ENCODE measurements at regions not wholly inside any gene's neighbourhood (a gene's known extent, or its start where the extent isn't known, plus 50 kb on each side); places are given as distances from the start of the nearest gene placed in this dataset.

- no peak for ATAC-seq
- TF ChIP-seq ZNF219 (CRISPR knock-in tag; IDR thresholded peaks at IDR 0.05; ENCODE audit: borderline replicate concordance): no peak
- TF ChIP-seq IRF2 (CRISPR knock-in tag; IDR thresholded peaks at IDR 0.05; ENCODE audit: borderline replicate concordance, low read depth): no peak
- TF ChIP-seq JUN (CRISPR knock-in tag; IDR thresholded peaks at IDR 0.05): no peak
- TF ChIP-seq RELA (CRISPR knock-in tag; IDR thresholded peaks at IDR 0.05; ENCODE audit: borderline replicate concordance): no peak
- no peak for TF ChIP-seq SMAD3 (CRISPR knock-in tag; IDR thresholded peaks at IDR 0.05; ENCODE audit: borderline replicate concordance)
- no peak for TF ChIP-seq MLX (CRISPR knock-in tag; IDR thresholded peaks at IDR 0.05)
- TF ChIP-seq ZNF416 (CRISPR knock-in tag; IDR thresholded peaks at IDR 0.05): no peak
- no peak for TF ChIP-seq SP1 (CRISPR knock-in tag; conservative IDR thresholded peaks at IDR 0.05)
- TF ChIP-seq TEAD1 (CRISPR knock-in tag; IDR thresholded peaks at IDR 0.05): no peak
- TF ChIP-seq MYBL2 (CRISPR knock-in tag; IDR thresholded peaks at IDR 0.05): no peak
- TF ChIP-seq RORB (CRISPR knock-in tag; IDR thresholded peaks at IDR 0.05): no peak
- no peak for TF ChIP-seq FOXP1 (CRISPR knock-in tag; IDR thresholded peaks at IDR 0.05; ENCODE audit: borderline replicate concordance)
- no peak for TF ChIP-seq HMGXB4 (CRISPR knock-in tag; IDR thresholded peaks at IDR 0.05)
- TF ChIP-seq ZNF317 (CRISPR knock-in tag; IDR thresholded peaks at IDR 0.05; ENCODE audit: borderline replicate concordance, low read depth): no peak
- peak overlapping the region; percentile 88 for H3K27ac Mint-ChIP-seq
These were observed 301.2 kb downstream of the SEC14L1 start for GRCh38 chr17:77441940-77442339.

GRCh38 chr17:77442976-77443747, 302.4 kb downstream of the SEC14L1 start:
- peak overlapping the region; percentile 34; the same call in 1 of the 2 replicates for H3K27ac Mint-ChIP-seq
- TF ChIP-seq IRF2 (CRISPR knock-in tag; IDR thresholded peaks at IDR 0.05; ENCODE audit: borderline replicate concordance, low read depth): no peak
- no peak for TF ChIP-seq AFF4 (CRISPR knock-in tag; IDR thresholded peaks at IDR 0.05; ENCODE audit: borderline replicate concordance)
- no peak for TF ChIP-seq RELA (CRISPR knock-in tag; IDR thresholded peaks at IDR 0.05; ENCODE audit: borderline replicate concordance)
- no peak for TF ChIP-seq NFYB (CRISPR knock-in tag; conservative IDR thresholded peaks at IDR 0.05; ENCODE audit: low read depth)
- TF ChIP-seq ATF1 (CRISPR knock-in tag; IDR thresholded peaks at IDR 0.05): no peak
- TF ChIP-seq FOXP4 (CRISPR knock-in tag; IDR thresholded peaks at IDR 0.05): no peak
- no peak for TF ChIP-seq ZNF423 (CRISPR knock-in tag; IDR thresholded peaks at IDR 0.05)
- no peak for TF ChIP-seq HMGXB4 (CRISPR knock-in tag; IDR thresholded peaks at IDR 0.05)
- no peak for TF ChIP-seq E2F5 (CRISPR knock-in tag; IDR thresholded peaks at IDR 0.05)
- no peak for TF ChIP-seq NR3C1 (CRISPR knock-in tag; conservative IDR thresholded peaks at IDR 0.05; ENCODE audit: low read depth)
- TF ChIP-seq NR1H2 (CRISPR knock-in tag; IDR thresholded peaks at IDR 0.05): no peak
- TF ChIP-seq OVOL2 (CRISPR knock-in tag; IDR thresholded peaks at IDR 0.05; ENCODE audit: borderline replicate concordance): no peak

More at GRCh38 chr17:77441940-77442339, 301.2 kb downstream of the SEC14L1 start:
- H3K4me3 Mint-ChIP-seq: no peak overlapping the region
- peaks cover 2% of the 10 kb centered on the region; the same call in 1 of the 2 replicates for H3K36me3 Mint-ChIP-seq
- ChIA-PET CTCF (interaction anchor here (0.7 to 1.7 kb wide), 2 partner anchors 12 to 110 kb away, joined by 3 to 22 read pairs; no protein-coding TSS in a partner anchor), POLR2A (no interaction called here)
- DNase-seq (ENCODE audit: low spot score): no peak
- H3K9me3 Mint-ChIP-seq: no peaks in the 10 kb centered on the region
- H3K4me1 Mint-ChIP-seq: peaks cover 33% of the 10 kb centered on the region
- H3K27me3 Mint-ChIP-seq (ENCODE audit: low read depth): no peaks in the 10 kb centered on the region

More at GRCh38 chr17:77442976-77443747, 302.4 kb downstream of the SEC14L1 start:
- no peaks in the 10 kb centered on the region for H3K27me3 Mint-ChIP-seq (ENCODE audit: low read depth)
- ATAC-seq: no peak
- H3K9me3 Mint-ChIP-seq: no peaks in the 10 kb centered on the region
- no peak overlapping the region for H3K4me3 Mint-ChIP-seq
- H3K36me3 Mint-ChIP-seq: peaks cover 2% of the 10 kb centered on the region; the same call in 1 of the 2 replicates
- ChIA-PET CTCF (interaction anchor here (0.7 kb wide), 1 partner anchor 14 kb away, joined by 3 read pairs; no protein-coding TSS in a partner anchor), POLR2A (no interaction called here)
- peaks cover 33% of the 10 kb centered on the region for H3K4me1 Mint-ChIP-seq
- no peak for DNase-seq (ENCODE audit: low spot score)

Measured in WTC11 (cell line).